Endodermal cell (in vitro differentiated cells): ENCODE measurements at regions not wholly inside any gene's neighbourhood (a gene's known extent, or its start where the extent isn't known, plus 50 kb on each side); places are given as distances from the start of the nearest gene placed in this dataset.

Experiments used
- DNase-seq: peaks from one replicate; pipeline ENCODE4 v3.0.0-alpha.2; 2017
- H3K27ac ChIP-seq: 2 replicates; pipeline ENCODE4 v1.5.1; 2013; ENCODE audit warnings: mild to moderate bottlenecking, low read depth, low read length, moderate library complexity
- H3K27me3 ChIP-seq: 2 replicates; pipeline ENCODE4 v1.6.1; 2013; ENCODE audit warnings: mild to moderate bottlenecking, low read length, moderate library complexity; ENCODE audit not compliant: insufficient read depth, control insufficient read depth, poor library complexity, severe bottlenecking
- H3K36me3 ChIP-seq: 2 replicates; pipeline ENCODE4 v1.7.0; 2013; ENCODE audit warnings: mild to moderate bottlenecking, low read length, moderate library complexity; ENCODE audit not compliant: control insufficient read depth, insufficient read depth
- H3K4me1 ChIP-seq: one replicate; pipeline ENCODE4 v1.7.0; 2013; ENCODE audit warnings: low read length; ENCODE audit not compliant: control insufficient read depth, insufficient read depth
- H3K4me3 ChIP-seq: 2 replicates; pipeline ENCODE4 v1.5.1; 2013; ENCODE audit warnings: mild to moderate bottlenecking, low read length, moderate library complexity
- H3K9ac ChIP-seq: 2 replicates; pipeline ENCODE4 v1.6.1; 2013; ENCODE audit warnings: mild to moderate bottlenecking, low read length, moderate library complexity; ENCODE audit not compliant: poor library complexity, severe bottlenecking; ENCODE audit errors: extremely low read depth
- H3K9me3 ChIP-seq: 2 replicates; pipeline ENCODE4 v1.6.1; 2013; ENCODE audit warnings: mild to moderate bottlenecking, low read length, moderate library complexity; ENCODE audit not compliant: control insufficient read depth
- H3K27ac Mint-ChIP-seq: 2 replicates; pipeline ENCODE4 v1.8.0; 2020; ENCODE audit warnings: mixed read lengths
- H3K27me3 Mint-ChIP-seq: 2 replicates; pipeline ENCODE4 v1.8.0; 2021; ENCODE audit warnings: mild to moderate bottlenecking, mixed read lengths; ENCODE audit not compliant: insufficient read depth
- H3K36me3 Mint-ChIP-seq: 2 replicates; pipeline ENCODE4 v1.8.0; 2020; ENCODE audit warnings: low read depth, mixed read lengths
- H3K4me1 Mint-ChIP-seq: 2 replicates; pipeline ENCODE4 v1.8.0; 2020; ENCODE audit warnings: mixed read lengths
- H3K4me3 Mint-ChIP-seq: 2 replicates; pipeline ENCODE4 v1.8.0; 2020; ENCODE audit warnings: mild to moderate bottlenecking, moderate library complexity, mixed read lengths
- H3K9me3 Mint-ChIP-seq: 2 replicates; pipeline ENCODE4 v1.8.0; 2020; ENCODE audit warnings: mild to moderate bottlenecking, mixed read lengths
- CTCF ChIP-seq: fragments of 200-600 bp; sonication (generic); conservative IDR thresholded peaks from 2 replicates; pipeline ENCODE4 v1.5.0; 2021; ENCODE audit warnings: antibody characterized with exemption, mild to moderate bottlenecking
- WGBS, 2 experiments: methylation state at CpG; one replicate each; pipeline versions ENCODE4 v1.1.5 to v1.1.7; 2013; ENCODE audit warnings: missing lambda C conversion rate in 2 of 2, mixed read lengths in 1 of 2; ENCODE audit not compliant: insufficient coverage in 1 of 2, insufficient read length in 1 of 2; 5-methylcytosine and 5-hydroxymethylcytosine counted together

- WGBS, 2 experiments = no CpG with 5 or more reads among the region's 1 CpG
- peak; percentile 59 for TF ChIP-seq CTCF
- no peaks in the 10 kb centered on the region for H3K9me3 Mint-ChIP-seq
- H3K4me1 Mint-ChIP-seq = peaks cover 24% of the 10 kb centered on the region
- Histone ChIP-seq H3K27me3 (peaks cover 37% of the 10 kb centered on the region), H3K4me3 (no peak overlapping the region), H3K27ac (no peak overlapping the region), H3K36me3 (no peaks in the 10 kb centered on the region), H3K4me1 (no peaks in the 10 kb centered on the region), H3K9ac (no peak overlapping the region), H3K9me3 (peaks cover under 1% of the 10 kb centered on the region)
- H3K36me3 Mint-ChIP-seq = no peaks in the 10 kb centered on the region
- H3K27me3 Mint-ChIP-seq = peaks cover 75% of the 10 kb centered on the region
- DNase-seq = no peak
- H3K27ac Mint-ChIP-seq = no peak overlapping the region
- H3K4me3 Mint-ChIP-seq = no peak overlapping the region
Measured at GRCh38 chr22:22144858-22145257, 99.7 kb upstream of the VPREB1 start.

- H3K36me3 Mint-ChIP-seq = no peaks in the 10 kb centered on the region
- peaks cover 7% of the 10 kb centered on the region for H3K9me3 Mint-ChIP-seq
- Histone ChIP-seq H3K4me3 (no peak overlapping the region), H3K27ac (no peak overlapping the region), H3K36me3 (no peaks in the 10 kb centered on the region), H3K9me3 (peaks cover 6% of the 10 kb centered on the region), H3K4me1 (no peaks in the 10 kb centered on the region), H3K9ac (no peak overlapping the region), H3K27me3 (peaks cover 23% of the 10 kb centered on the region)
- no peak for DNase-seq
- H3K4me3 Mint-ChIP-seq = no peak overlapping the region
- peaks cover 74% of the 10 kb centered on the region for H3K27me3 Mint-ChIP-seq
- TF ChIP-seq CTCF = no peak
- no peak overlapping the region for H3K27ac Mint-ChIP-seq
- 86 to 92% methylated on average over 6 of the region's 6 CpGs for WGBS, 2 experiments
- H3K4me1 Mint-ChIP-seq = peaks cover 24% of the 10 kb centered on the region
Measured at GRCh38 chr22:22143448-22143847, 101.1 kb upstream of the VPREB1 start.

- no peak for TF ChIP-seq CTCF
- WGBS, 2 experiments = 53 to 60% methylated on average over 3 to 5 of the region's 5 CpGs
- Histone ChIP-seq H3K36me3 (no peaks in the 10 kb centered on the region), H3K9ac (no peak overlapping the region), H3K4me3 (no peak overlapping the region), H3K27me3 (peaks cover 15% of the 10 kb centered on the region), H3K4me1 (no peaks in the 10 kb centered on the region), H3K9me3 (peaks cover 6% of the 10 kb centered on the region), H3K27ac (no peak overlapping the region)
- peaks cover 24% of the 10 kb centered on the region for H3K4me1 Mint-ChIP-seq
- peaks cover 74% of the 10 kb centered on the region for H3K27me3 Mint-ChIP-seq
- H3K27ac Mint-ChIP-seq = peak overlapping the region; percentile 22
- peaks cover 7% of the 10 kb centered on the region for H3K9me3 Mint-ChIP-seq
- no peaks in the 10 kb centered on the region for H3K36me3 Mint-ChIP-seq
- H3K4me3 Mint-ChIP-seq = peak overlapping the region; percentile 14
- DNase-seq = no peak
Measured at GRCh38 chr22:22142661-22143060, 101.9 kb upstream of the VPREB1 start.
